HG03565 (cell line): ENCODE measurements at regions not wholly inside any gene's neighbourhood (a gene's known extent, or its start where the extent isn't known, plus 50 kb on each side); places are given as distances from the start of the nearest gene placed in this dataset.
"Not testable (repeated sequence)": the region's sequence is repeated elsewhere in the genome, so short reads cannot be mapped to it uniquely, and the experiment has no call there.

Experiments used
- ATAC-seq: cut with Tn5 transposase; IDR thresholded peaks from one replicate; pipeline ENCODE4 v1.9.1; 2021; ENCODE audit warnings: mild to moderate bottlenecking, moderate library complexity; ENCODE audit not compliant: unreplicated experiment

GRCh38 chr1:188763541-188763940, 1714.1 kb downstream of the BRINP3 start:
- no peak for ATAC-seq

GRCh38 chr1:188769181-188769580, 1708.5 kb downstream of the BRINP3 start:
- ATAC-seq, result no peak

DNA sequence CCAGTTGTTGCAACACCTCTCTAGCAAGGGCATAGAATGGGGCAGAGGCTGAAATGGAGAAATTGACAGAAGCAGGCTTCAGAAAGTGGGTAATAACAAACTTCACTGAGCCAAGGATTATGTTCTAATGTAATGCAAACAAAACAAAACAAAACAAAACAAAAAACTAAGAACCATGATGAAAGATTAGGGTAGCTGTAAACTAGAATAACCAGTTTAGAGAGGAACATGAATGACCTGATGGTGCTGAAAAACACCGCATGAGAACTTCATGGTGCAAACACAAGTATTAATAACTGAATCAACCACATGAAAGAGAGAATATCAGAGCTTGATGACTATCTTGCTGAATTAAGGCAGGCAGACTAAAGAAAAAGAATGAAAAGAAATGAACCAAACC, 1707.7 kb downstream of the BRINP3 start:
- no peak for ATAC-seq

DNA sequence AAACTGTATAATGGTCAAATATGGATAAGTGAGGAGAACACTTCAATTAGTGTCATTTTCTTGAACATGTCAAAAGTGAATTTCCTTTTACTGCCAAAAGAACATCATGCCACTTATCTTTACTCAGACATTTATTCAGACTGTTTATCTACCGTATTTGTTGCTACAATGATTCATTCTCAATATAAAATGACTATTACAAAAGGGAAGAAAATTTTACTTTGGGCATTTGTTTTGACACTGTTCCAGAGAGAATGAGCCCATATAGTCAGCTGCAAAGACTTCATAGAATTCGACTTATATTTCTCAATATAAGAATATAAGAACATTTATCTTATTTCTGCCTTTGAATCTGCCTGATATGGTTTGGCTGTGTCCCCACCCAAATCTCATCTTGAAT, 1699.1 kb downstream of the BRINP3 start:
- ATAC-seq, result no peak

GRCh38 chr1:188782220-188782841, 1695.3 kb downstream of the BRINP3 start:
- ATAC-seq, result peak; percentile 100

DNA sequence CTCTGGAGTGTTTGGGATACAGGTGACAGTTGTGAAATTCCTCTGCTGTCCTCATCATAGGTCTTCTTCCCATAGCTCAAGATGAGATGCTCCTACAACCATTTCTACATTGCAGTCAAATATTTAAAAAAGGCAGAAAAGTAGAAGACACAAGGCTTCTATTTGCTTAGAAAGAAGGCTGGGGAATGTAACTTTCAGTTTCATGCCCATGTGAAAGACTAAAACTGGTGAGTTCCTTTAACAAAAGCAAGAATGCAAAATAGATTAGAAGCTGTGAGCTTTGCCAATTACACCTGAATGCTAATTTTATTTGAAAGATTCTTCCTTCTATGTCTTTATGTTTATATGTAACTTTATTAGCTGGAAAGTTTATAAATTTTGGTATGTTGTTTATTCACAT, 1682.7 kb downstream of the BRINP3 start:
- no peak for ATAC-seq

DNA sequence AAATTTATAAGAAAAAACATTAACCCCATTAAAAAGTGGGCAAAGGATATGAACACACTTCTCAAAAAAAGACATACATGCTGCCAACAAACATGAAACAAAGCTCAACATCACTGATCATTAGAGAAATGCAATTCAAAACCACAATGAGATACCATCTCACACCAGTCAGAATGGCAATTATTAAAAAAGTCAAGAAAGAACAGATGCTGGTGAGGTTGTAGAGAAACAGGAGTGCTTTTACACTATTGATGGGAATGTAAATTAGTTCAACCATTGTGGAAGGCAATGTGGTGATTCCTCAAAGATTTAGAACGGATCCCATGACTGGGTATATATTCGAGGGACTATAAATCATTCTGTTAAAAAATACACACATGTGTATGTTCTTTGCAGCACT, 1665.5 kb downstream of the BRINP3 start:
- not testable (repeated sequence) for ATAC-seq

DNA sequence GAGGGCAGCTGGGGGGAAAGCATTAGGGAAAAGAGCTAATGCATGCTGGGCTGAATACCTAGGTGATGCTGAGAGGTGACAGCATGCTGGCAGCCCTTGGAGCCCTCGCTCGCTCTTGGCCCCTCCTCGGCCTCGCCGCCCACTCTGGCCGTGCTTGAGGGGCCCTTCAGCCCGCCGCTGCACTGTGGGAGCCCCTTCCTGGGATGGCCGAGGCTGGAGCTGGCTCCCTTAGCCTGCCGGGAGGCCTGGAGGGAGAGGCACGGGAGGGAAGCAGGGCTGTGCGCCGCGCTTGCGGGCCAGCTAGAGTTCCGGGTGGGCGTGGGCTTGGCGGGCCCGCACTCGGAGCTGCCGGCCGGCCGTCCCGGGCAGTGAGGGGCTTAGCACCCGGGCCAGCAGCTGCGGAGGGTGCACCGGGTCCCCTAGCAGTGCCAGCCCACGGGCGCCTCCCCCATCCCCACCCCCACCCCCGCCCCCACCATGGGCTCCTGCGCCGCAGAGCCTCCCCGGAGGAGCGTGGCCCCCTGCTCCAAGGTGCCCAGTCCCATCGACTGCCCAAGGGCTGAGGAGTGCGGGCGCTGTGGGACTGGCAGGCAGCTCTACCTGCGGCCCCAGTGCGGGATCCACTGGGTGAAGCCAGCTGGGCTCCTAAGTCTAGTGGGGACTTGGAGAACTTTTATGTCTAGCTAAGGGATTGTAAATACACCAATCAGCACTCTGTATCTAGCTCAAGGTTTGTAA, 1664.7 kb downstream of the BRINP3 start:
- ATAC-seq, result not testable (repeated sequence)

GRCh38 chr1:188817814-188818213, 1659.8 kb downstream of the BRINP3 start:
- no peak for ATAC-seq

DNA sequence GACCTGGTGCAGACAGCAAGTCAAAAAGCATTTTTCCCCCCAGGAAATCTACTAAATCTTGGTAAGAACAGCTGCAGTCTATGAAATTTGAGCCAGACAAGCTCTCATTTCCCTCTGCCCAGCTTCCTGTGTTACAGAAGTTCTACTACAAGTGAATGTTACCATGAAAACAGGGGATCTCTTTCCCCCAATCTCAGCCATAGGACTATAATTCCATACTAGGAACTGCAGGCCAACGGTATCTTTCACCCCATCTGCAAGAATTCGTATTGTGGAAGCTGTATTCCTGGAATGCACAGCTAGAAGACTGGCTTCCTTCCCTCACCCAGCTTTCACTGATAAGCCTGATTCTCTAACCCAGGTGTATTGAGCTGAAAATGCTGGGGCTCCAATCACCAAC, 1655.4 kb downstream of the BRINP3 start:
- ATAC-seq, result no peak

DNA sequence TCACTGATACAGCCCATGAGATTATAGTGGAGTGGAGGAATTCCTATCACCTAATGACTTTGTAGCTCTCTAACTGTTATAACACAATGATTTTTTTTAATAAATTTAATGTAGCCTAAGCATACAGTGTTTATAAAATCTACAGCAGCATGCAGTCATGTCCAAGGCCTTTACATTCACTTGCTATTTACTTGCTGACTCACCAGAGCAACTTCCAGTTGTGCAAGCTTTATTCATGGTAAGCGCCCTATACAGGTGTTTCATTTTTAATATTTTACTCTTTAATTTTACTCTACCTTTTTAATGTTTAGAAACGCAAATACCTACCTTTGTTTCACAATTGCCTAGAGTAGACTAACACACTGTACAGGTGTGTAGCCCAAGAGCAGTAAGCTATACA, 1652.2 kb downstream of the BRINP3 start:
- no peak for ATAC-seq

- ATAC-seq, result no peak
Observed at GRCh38 chr1:188826800-188827199, 1650.9 kb downstream of the BRINP3 start.

DNA sequence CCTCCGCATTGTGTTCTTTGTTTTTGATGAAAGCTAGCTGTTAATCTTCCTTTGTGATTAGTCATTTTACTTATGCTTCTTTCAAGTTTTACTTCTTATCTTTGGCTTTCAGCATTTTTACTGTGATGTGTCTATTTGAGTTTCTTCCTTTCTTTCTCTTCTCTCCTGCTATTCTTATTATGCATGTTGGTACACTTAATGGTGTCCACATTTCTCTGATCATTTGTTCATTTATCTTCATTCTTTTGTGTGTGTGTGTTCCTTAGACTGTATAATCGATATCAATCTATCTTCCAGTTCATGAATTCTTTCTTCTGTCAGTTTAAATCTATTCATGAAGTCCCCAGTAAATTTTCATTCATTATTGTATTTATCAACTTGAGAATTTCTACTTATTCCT, 1650.3 kb downstream of the BRINP3 start:
- no peak for ATAC-seq

GRCh38 chr1:188841111-188841696, 1636.5 kb downstream of the BRINP3 start:
- not testable (repeated sequence) for ATAC-seq

- ATAC-seq, result no peak
Observed at GRCh38 chr1:188846468-188846867, 1631.2 kb downstream of the BRINP3 start.

DNA sequence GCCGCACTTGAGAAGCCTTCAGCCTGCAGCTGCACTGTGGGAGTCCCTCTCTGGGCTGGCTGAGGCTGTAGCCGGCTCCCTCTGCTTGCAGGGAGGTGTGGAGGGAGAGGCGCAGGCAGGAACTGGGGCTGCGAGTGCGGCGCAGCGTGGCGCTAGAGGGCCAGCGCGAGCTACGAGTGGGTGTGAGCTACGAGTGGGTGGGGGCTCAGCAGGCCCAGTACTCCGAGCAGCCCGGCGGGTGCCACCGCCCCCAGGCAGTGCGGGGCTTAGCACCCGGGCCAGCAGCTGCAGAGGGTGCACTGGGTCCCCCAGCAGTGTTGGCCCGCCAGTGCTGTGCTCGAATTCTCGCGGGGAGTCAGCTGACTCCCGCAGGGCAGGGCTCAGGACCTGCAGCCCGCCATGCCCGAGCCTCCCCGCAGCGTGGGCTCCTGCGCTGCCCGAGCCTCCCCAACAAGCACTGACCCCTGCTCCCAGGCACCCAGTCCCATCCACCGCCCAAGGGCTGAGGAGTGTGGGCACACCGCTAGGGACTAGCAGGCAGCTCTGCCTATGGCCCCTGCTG, 1620.1 kb downstream of the BRINP3 start:
- ATAC-seq, result no peak

GRCh38 chr1:188867614-188868013, 1610.0 kb downstream of the BRINP3 start:
- no peak for ATAC-seq

GRCh38 chr1:188871164-188871563, 1606.5 kb downstream of the BRINP3 start:
- no peak for ATAC-seq

DNA sequence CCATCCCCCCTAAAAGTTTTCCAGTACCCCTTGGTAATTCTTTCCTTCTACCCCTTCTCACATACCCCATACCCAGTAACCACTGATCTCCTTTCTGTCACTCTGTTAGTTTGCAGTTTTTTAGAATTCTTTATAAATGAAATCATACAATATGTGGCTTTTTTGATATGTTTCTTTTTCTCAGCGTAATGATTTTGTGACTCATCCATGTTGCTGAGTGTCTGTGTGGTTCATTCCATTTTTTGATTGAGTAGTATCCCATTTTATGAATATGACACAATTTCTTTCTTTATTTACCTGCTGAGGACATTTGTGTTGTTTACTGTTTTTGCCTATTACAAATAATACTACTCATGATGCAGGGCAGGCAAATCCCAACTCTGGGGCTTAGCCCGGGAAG, 1605.3 kb downstream of the BRINP3 start:
- ATAC-seq, result no peak

- no peak for ATAC-seq
Observed at GRCh38 chr1:188877668-188878067, 1600.0 kb downstream of the BRINP3 start.

DNA sequence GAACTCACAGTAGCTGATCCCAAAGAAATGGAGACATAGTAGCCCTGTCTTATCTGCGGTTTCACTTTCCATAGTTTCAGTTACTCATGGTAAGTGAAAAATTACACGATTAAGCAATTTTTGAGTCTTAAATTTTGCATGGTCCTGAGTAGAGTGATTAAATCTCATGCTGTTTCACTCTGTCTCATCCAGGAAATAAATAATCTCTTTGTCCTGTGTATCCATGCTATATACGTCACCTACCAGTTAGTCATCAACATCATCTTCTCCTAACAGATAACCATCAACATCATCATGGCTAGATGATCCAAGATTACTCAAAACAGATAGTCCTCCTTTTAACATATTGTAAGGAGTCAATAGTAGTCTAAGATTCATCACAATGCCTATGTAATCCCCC, 1589.3 kb downstream of the BRINP3 start:
- no peak for ATAC-seq

GRCh38 chr1:188889166-188889565, 1588.5 kb downstream of the BRINP3 start:
- no peak for ATAC-seq
